GM23338 (cell line): ENCODE measurements at regions not wholly inside any gene's neighbourhood (a gene's known extent, or its start where the extent isn't known, plus 50 kb on each side); places are given as distances from the start of the nearest gene placed in this dataset.

Experiments used
- ATAC-seq: fragments of 200-7000 bp; cut with Tn5 transposase; 3 replicates; pipeline ENCODE4 v1.9.1; 2020
- DNase-seq: peaks from one replicate; pipeline ENCODE4 v3.0.0-alpha.2; 2015; ENCODE audit warnings: low spot score
- H2AFZ ChIP-seq: fragments of 200-600 bp; sonication (generic); 2 replicates; pipeline ENCODE4 v1.8.0; 2016; ENCODE audit warnings: antibody characterized with exemption, mild to moderate bottlenecking, moderate library complexity
- H3F3A ChIP-seq: fragments of 200-600 bp; sonication (generic); replicated peaks from 2 replicates; pipeline ENCODE4 v1.8.0; 2017; ENCODE audit warnings: antibody characterized with exemption, mixed run types, low read depth
- H3K27ac ChIP-seq: fragments of 200-600 bp; sonication (generic); 2 replicates; pipeline ENCODE4 v1.6.1; 2016; ENCODE audit warnings: low read depth
- H3K27me3 ChIP-seq: fragments of 200-600 bp; sonication (generic); 2 replicates; pipeline ENCODE4 v1.8.0; 2016; ENCODE audit warnings: mild to moderate bottlenecking, mixed run types, moderate library complexity; ENCODE audit not compliant: insufficient read depth
- H3K36me3 ChIP-seq: fragments of 200-600 bp; sonication (generic); 2 replicates; pipeline ENCODE4 v1.8.0; 2016; ENCODE audit warnings: mild to moderate bottlenecking; ENCODE audit not compliant: insufficient read depth
- H3K4me1 ChIP-seq: fragments of 200-600 bp; sonication (generic); 2 replicates; pipeline ENCODE4 v1.8.0; 2016; ENCODE audit warnings: mild to moderate bottlenecking, moderate library complexity; ENCODE audit not compliant: insufficient read depth
- H3K4me2 ChIP-seq: fragments of 200-600 bp; sonication (generic); 2 replicates; pipeline ENCODE4 v1.7.1; 2017; ENCODE audit warnings: mixed run types
- H3K4me3 ChIP-seq: fragments of 200-600 bp; sonication (generic); 2 replicates; pipeline ENCODE4 v1.6.1; 2016; ENCODE audit warnings: mixed run types
- H3K79me2 ChIP-seq: fragments of 200-600 bp; sonication (generic); replicated peaks from 2 replicates; pipeline ENCODE4 v1.8.0; 2017; ENCODE audit warnings: mild to moderate bottlenecking; ENCODE audit not compliant: insufficient read depth
- H3K9me2 ChIP-seq: fragments of 200-600 bp; sonication (generic); 2 replicates; pipeline ENCODE4 v1.8.0; 2017; ENCODE audit not compliant: insufficient read depth
- H4K20me1 ChIP-seq: fragments of 200-600 bp; sonication (generic); replicated peaks from 2 replicates; pipeline ENCODE4 v1.8.0; 2017; ENCODE audit warnings: mild to moderate bottlenecking; ENCODE audit not compliant: insufficient read depth
- H3K27ac Mint-ChIP-seq: 2 replicates; pipeline ENCODE4 v1.8.0; 2020; ENCODE audit warnings: inconsistent platforms, mild to moderate bottlenecking, moderate library complexity, mixed read lengths
- H3K27me3 Mint-ChIP-seq: 3 replicates; pipeline ENCODE4 v1.8.0; 2022; ENCODE audit warnings: low read depth, mild to moderate bottlenecking, moderate library complexity, mixed read lengths, inconsistent platforms; ENCODE audit not compliant: insufficient read depth, poor library complexity
- H3K36me3 Mint-ChIP-seq: 3 replicates; pipeline ENCODE4 v1.8.0; 2021; ENCODE audit warnings: low read depth, mild to moderate bottlenecking, inconsistent platforms, moderate library complexity, mixed read lengths
- H3K4me1 Mint-ChIP-seq: 3 replicates; pipeline ENCODE4 v1.8.0; 2020; ENCODE audit warnings: mild to moderate bottlenecking, inconsistent platforms, mixed read lengths
- H3K4me3 Mint-ChIP-seq: 3 replicates; pipeline ENCODE4 v1.8.0; 2021; ENCODE audit warnings: moderate library complexity, mild to moderate bottlenecking, inconsistent platforms, mixed read lengths
- H3K9me3 Mint-ChIP-seq: 3 replicates; pipeline ENCODE4 v1.8.0; 2020; ENCODE audit warnings: moderate library complexity, mild to moderate bottlenecking, inconsistent platforms, mixed read lengths
- CREB1 ChIP-seq: fragments of 250-450 bp; sonication (Bioruptor Pico); IDR thresholded peaks from 2 replicates; pipeline ENCODE4 v1.5.0; 2020; ENCODE audit warnings: low read depth, mild to moderate bottlenecking, moderate library complexity
- EZH2 ChIP-seq: fragments of 200-600 bp; sonication (generic); IDR thresholded peaks from one replicate; pipeline ENCODE4 v1.8.0; 2017; ENCODE audit warnings: antibody characterized with exemption, mild to moderate bottlenecking, low read depth; ENCODE audit not compliant: unreplicated experiment
- EZH2phosphoT487 ChIP-seq: fragments of 200-600 bp; sonication (generic); IDR thresholded peaks from one replicate; pipeline ENCODE4 v1.8.1; 2018; ENCODE audit warnings: antibody characterized with exemption; ENCODE audit not compliant: unreplicated experiment
- JUNB ChIP-seq: IDR thresholded peaks from one replicate; pipeline ENCODE4 v1.6.1; 2016; ENCODE audit warnings: antibody characterized with exemption; ENCODE audit not compliant: unreplicated experiment
- NANOG ChIP-seq: IDR thresholded peaks from 2 replicates; pipeline ENCODE4 v1.6.1; 2016; ENCODE audit warnings: antibody characterized with exemption, borderline replicate concordance
- POLR2AphosphoS5 ChIP-seq: IDR thresholded peaks from 2 replicates; pipeline ENCODE4 v1.6.1; 2016; ENCODE audit warnings: antibody characterized with exemption, low read depth
- REST ChIP-seq: IDR thresholded peaks from one replicate; pipeline ENCODE4 v1.6.1; 2018; ENCODE audit warnings: antibody characterized with exemption; ENCODE audit not compliant: unreplicated experiment
- STAT1 ChIP-seq: IDR thresholded peaks from one replicate; pipeline ENCODE4 v1.6.1; 2016; ENCODE audit warnings: antibody characterized with exemption; ENCODE audit not compliant: unreplicated experiment
- ZNF114 ChIP-seq: fragments of 250-450 bp; sonication (Bioruptor Pico); IDR thresholded peaks from 2 replicates; pipeline ENCODE4 v1.5.0; 2020; ENCODE audit warnings: mild to moderate bottlenecking, moderate library complexity
- ZNF331 ChIP-seq: fragments of 250-450 bp; sonication (Bioruptor Pico); IDR thresholded peaks from 2 replicates; pipeline ENCODE4 v1.5.0; 2020; ENCODE audit warnings: low read depth, mild to moderate bottlenecking, moderate library complexity
- TF ChIP-seq, protein P1 (sequence below), 2 experiments: fragments of 200-600 bp in 1 of 2; sonication (generic) in 1 of 2; conservative IDR thresholded peaks; 2 replicates each; pipeline versions ENCODE4 v1.5.1 to v1.6.1; 2016 to 2017; ENCODE audit warnings: antibody characterized with exemption in 2 of 2, low read depth in 2 of 2, mild to moderate bottlenecking in 2 of 2, moderate library complexity in 1 of 2
- TF ChIP-seq, protein P2 (sequence below): IDR thresholded peaks from 2 replicates; pipeline ENCODE4 v1.6.1; 2016; ENCODE audit warnings: antibody characterized with exemption
- TF ChIP-seq, protein P3 (sequence below): fragments of 250-450 bp; sonication (Bioruptor Pico); IDR thresholded peaks from 2 replicates; pipeline ENCODE4 v1.5.0; 2020; ENCODE audit warnings: mild to moderate bottlenecking, moderate library complexity

DNA sequence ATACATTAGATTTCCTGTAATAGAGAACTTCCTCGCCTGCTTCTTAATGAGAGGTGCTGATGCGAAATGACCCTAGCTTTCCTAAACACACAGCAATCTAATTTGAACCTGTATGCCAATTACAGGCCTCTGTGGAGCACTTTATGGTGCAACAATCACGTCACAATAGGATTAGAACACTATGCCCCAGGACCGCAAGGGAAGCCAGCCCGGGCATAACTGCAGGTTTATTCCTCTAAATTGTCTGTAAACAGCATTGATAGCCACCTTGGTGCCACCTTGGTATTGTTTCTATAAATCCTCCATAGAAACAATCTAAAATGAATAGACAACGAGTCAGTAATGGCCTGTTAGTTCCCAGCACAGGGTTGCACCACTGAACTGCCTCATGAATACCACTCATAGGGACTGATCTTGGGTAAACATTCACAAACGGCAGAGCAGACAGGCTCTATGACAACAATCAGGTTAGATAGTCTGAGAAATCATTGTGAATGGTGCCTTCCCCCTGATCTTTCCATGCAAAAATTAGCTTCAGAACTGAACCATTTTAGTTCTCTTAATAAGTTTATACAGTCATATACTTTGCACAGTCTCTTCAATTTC lies 182.5 kb upstream of the OBI1 start:
- H3K4me3 ChIP-seq: no peak overlapping the region
- DNase-seq (no peak), ATAC-seq (no peak; the same call in 2 of the 3 replicates)
- H4K20me1 ChIP-seq: no peaks in the 10 kb centered on the region
- H3K79me2 ChIP-seq: no peaks in the 10 kb centered on the region
- no peaks in the 10 kb centered on the region for H3F3A ChIP-seq
- 0 out of 2 replicates have a peak, but pooled peaks cover 9% of the 10 kb centered on the region for H3K9me2 ChIP-seq
- H2AFZ ChIP-seq: no peak overlapping the region
- no peak overlapping the region for H3K4me2 ChIP-seq
- Mint-ChIP-seq H3K9me3 (no peaks in the 10 kb centered on the region), H3K4me3 (no peak overlapping the region), H3K36me3 (no peaks in the 10 kb centered on the region), H3K27me3 (no peaks in the 10 kb centered on the region), H3K27ac (no peak overlapping the region), H3K4me1 (no peaks in the 10 kb centered on the region)
- H3K36me3 ChIP-seq: no peaks in the 10 kb centered on the region
- H3K4me1 ChIP-seq: no peaks in the 10 kb centered on the region
- TF ChIP-seq EZH2 (no peak), ZNF331 (CRISPR knock-in tag) (no peak), REST (no peak), NANOG (no peak), JUNB (no peak), POLR2AphosphoS5 (no peak), CREB1 (no peak), ZNF114 (CRISPR knock-in tag) (no peak), STAT1 (no peak), EZH2phosphoT487 (no peak)
- TF ChIP-seq, protein P1, sequence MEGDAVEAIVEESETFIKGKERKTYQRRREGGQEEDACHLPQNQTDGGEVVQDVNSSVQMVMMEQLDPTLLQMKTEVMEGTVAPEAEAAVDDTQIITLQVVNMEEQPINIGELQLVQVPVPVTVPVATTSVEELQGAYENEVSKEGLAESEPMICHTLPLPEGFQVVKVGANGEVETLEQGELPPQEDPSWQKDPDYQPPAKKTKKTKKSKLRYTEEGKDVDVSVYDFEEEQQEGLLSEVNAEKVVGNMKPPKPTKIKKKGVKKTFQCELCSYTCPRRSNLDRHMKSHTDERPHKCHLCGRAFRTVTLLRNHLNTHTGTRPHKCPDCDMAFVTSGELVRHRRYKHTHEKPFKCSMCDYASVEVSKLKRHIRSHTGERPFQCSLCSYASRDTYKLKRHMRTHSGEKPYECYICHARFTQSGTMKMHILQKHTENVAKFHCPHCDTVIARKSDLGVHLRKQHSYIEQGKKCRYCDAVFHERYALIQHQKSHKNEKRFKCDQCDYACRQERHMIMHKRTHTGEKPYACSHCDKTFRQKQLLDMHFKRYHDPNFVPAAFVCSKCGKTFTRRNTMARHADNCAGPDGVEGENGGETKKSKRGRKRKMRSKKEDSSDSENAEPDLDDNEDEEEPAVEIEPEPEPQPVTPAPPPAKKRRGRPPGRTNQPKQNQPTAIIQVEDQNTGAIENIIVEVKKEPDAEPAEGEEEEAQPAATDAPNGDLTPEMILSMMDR (conservative IDR thresholded peaks at IDR 0.05; ENCODE audit: low read depth in 2 of 2): no peak
- TF ChIP-seq, protein P2, sequence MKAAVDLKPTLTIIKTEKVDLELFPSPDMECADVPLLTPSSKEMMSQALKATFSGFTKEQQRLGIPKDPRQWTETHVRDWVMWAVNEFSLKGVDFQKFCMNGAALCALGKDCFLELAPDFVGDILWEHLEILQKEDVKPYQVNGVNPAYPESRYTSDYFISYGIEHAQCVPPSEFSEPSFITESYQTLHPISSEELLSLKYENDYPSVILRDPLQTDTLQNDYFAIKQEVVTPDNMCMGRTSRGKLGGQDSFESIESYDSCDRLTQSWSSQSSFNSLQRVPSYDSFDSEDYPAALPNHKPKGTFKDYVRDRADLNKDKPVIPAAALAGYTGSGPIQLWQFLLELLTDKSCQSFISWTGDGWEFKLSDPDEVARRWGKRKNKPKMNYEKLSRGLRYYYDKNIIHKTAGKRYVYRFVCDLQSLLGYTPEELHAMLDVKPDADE: no peak
- TF ChIP-seq, protein P3, sequence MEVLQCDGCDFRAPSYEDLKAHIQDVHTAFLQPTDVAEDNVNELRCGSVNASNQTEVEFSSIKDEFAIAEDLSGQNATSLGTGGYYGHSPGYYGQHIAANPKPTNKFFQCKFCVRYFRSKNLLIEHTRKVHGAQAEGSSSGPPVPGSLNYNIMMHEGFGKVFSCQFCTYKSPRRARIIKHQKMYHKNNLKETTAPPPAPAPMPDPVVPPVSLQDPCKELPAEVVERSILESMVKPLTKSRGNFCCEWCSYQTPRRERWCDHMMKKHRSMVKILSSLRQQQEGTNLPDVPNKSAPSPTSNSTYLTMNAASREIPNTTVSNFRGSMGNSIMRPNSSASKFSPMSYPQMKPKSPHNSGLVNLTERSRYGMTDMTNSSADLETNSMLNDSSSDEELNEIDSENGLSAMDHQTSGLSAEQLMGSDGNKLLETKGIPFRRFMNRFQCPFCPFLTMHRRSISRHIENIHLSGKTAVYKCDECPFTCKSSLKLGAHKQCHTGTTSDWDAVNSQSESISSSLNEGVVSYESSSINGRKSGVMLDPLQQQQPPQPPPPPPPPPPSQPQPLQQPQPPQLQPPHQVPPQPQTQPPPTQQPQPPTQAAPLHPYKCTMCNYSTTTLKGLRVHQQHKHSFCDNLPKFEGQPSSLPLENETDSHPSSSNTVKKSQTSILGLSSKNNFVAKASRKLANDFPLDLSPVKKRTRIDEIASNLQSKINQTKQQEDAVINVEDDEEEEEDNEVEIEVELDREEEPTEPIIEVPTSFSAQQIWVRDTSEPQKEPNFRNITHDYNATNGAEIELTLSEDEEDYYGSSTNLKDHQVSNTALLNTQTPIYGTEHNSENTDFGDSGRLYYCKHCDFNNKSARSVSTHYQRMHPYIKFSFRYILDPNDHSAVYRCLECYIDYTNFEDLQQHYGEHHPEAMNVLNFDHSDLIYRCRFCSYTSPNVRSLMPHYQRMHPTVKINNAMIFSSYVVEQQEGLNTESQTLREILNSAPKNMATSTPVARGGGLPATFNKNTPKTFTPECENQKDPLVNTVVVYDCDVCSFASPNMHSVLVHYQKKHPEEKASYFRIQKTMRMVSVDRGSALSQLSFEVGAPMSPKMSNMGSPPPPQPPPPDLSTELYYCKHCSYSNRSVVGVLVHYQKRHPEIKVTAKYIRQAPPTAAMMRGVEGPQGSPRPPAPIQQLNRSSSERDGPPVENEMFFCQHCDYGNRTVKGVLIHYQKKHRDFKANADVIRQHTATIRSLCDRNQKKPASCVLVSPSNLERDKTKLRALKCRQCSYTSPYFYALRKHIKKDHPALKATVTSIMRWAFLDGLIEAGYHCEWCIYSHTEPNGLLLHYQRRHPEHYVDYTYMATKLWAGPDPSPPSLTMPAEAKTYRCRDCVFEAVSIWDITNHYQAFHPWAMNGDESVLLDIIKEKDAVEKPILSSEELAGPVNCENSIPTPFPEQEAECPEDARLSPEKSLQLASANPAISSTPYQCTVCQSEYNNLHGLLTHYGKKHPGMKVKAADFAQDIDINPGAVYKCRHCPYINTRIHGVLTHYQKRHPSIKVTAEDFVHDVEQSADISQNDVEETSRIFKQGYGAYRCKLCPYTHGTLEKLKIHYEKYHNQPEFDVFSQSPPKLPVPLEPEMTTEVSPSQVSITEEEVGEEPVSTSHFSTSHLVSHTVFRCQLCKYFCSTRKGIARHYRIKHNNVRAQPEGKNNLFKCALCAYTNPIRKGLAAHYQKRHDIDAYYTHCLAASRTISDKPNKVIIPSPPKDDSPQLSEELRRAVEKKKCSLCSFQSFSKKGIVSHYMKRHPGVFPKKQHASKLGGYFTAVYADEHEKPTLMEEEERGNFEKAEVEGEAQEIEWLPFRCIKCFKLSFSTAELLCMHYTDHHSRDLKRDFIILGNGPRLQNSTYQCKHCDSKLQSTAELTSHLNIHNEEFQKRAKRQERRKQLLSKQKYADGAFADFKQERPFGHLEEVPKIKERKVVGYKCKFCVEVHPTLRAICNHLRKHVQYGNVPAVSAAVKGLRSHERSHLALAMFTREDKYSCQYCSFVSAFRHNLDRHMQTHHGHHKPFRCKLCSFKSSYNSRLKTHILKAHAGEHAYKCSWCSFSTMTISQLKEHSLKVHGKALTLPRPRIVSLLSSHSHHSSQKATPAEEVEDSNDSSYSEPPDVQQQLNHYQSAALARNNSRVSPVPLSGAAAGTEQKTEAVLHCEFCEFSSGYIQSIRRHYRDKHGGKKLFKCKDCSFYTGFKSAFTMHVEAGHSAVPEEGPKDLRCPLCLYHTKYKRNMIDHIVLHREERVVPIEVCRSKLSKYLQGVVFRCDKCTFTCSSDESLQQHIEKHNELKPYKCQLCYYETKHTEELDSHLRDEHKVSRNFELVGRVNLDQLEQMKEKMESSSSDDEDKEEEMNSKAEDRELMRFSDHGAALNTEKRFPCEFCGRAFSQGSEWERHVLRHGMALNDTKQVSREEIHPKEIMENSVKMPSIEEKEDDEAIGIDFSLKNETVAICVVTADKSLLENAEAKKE (CRISPR knock-in tag): no peak
- H3K27me3 ChIP-seq: no peaks in the 10 kb centered on the region
- H3K27ac ChIP-seq: no peak overlapping the region
